Germinal center (tissue), 1 donor: ENCODE measurements at regions not wholly inside any gene's neighbourhood (a gene's known extent, or its start where the extent isn't known, plus 50 kb on each side); places are given as distances from the start of the nearest gene placed in this dataset.

Experiments used
- DNase-seq: peaks from one replicate; pipeline ENCODE4 v3.0.0; 2012; ENCODE audit warnings: mixed read lengths, low spot score

GRCh38 chr4:81773557-81773956, 301.9 kb upstream of the RASGEF1B start:
- no peak for DNase-seq

GRCh38 chr4:81771721-81772120, 300.0 kb upstream of the RASGEF1B start:
- no peak for DNase-seq

- no peak for DNase-seq
Measured at GRCh38 chr4:81769244-81769643, 297.5 kb upstream of the RASGEF1B start.

- DNase-seq, result no peak
Measured at GRCh38 chr4:81758574-81759264, 287.0 kb upstream of the RASGEF1B start.

GRCh38 chr4:81757691-81758090, 286.0 kb upstream of the RASGEF1B start:
- no peak for DNase-seq

GRCh38 chr4:81756973-81757372, 285.3 kb upstream of the RASGEF1B start:
- no peak for DNase-seq

- DNase-seq, result no peak
Measured at GRCh38 chr4:81756042-81756441, 284.3 kb upstream of the RASGEF1B start.

GRCh38 chr4:81754169-81754568, 282.5 kb upstream of the RASGEF1B start:
- DNase-seq, result no peak

GRCh38 chr4:81751531-81752289, 280.0 kb upstream of the RASGEF1B start:
- DNase-seq, result no peak

- no peak for DNase-seq
Measured at GRCh38 chr4:81747242-81747930, 275.7 kb upstream of the RASGEF1B start.

GRCh38 chr4:81746773-81747172, 275.1 kb upstream of the RASGEF1B start:
- no peak for DNase-seq

GRCh38 chr4:81746071-81746470, 274.4 kb upstream of the RASGEF1B start:
- no peak for DNase-seq

GRCh38 chr4:81745050-81745449, 273.3 kb upstream of the RASGEF1B start:
- no peak for DNase-seq

- no peak for DNase-seq
Measured at GRCh38 chr4:81743731-81744435, 272.2 kb upstream of the RASGEF1B start.

- DNase-seq, result no peak
Measured at GRCh38 chr4:81740487-81740886, 268.8 kb upstream of the RASGEF1B start.

GRCh38 chr4:81738891-81739290, 267.2 kb upstream of the RASGEF1B start:
- DNase-seq, result no peak

- DNase-seq, result no peak
Measured at GRCh38 chr4:81737865-81738559, 266.3 kb upstream of the RASGEF1B start.

- DNase-seq, result no peak
Measured at GRCh38 chr4:81736324-81736723, 264.6 kb upstream of the RASGEF1B start.

- DNase-seq, result no peak
Measured at GRCh38 chr4:81732980-81733379, 261.3 kb upstream of the RASGEF1B start.

- no peak for DNase-seq
Measured at GRCh38 chr4:81724925-81725329, 253.2 kb upstream of the RASGEF1B start.

- DNase-seq, result no peak
Measured at GRCh38 chr4:81723927-81724587, 252.3 kb upstream of the RASGEF1B start.
